HG03139 (cell line): ENCODE measurements at regions not wholly inside any gene's neighbourhood (a gene's known extent, or its start where the extent isn't known, plus 50 kb on each side); places are given as distances from the start of the nearest gene placed in this dataset.

Source experiments
- ATAC-seq: cut with Tn5 transposase; IDR thresholded peaks from one replicate; pipeline ENCODE4 v1.9.1; 2021; ENCODE audit not compliant: unreplicated experiment

DNA sequence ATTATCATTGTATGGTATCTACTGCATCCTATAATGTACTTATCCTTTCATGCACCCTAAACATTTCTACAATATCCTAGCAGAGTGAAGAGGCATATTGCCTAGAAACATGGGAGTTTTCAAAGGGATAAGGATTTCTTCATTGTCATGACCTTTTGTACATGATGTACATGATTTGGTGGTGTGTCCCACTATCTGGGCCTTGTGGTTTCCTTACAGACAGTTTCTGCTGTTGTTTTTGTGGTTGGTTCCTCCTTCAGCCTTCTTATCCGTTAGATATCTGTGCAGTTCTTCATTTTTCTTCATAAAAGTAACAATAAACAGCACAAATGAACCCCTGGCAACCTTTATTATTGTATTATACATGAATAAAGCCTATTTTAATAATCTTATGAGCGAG lies 70.4 kb upstream of the BACH1 start:
- no peak for ATAC-seq

GRCh38 chr21:29230551-29231261 lies 68.0 kb upstream of the BACH1 start:
- ATAC-seq: no peak

- ATAC-seq: no peak
Observed at GRCh38 chr21:29231756-29232529, 66.8 kb upstream of the BACH1 start.

DNA sequence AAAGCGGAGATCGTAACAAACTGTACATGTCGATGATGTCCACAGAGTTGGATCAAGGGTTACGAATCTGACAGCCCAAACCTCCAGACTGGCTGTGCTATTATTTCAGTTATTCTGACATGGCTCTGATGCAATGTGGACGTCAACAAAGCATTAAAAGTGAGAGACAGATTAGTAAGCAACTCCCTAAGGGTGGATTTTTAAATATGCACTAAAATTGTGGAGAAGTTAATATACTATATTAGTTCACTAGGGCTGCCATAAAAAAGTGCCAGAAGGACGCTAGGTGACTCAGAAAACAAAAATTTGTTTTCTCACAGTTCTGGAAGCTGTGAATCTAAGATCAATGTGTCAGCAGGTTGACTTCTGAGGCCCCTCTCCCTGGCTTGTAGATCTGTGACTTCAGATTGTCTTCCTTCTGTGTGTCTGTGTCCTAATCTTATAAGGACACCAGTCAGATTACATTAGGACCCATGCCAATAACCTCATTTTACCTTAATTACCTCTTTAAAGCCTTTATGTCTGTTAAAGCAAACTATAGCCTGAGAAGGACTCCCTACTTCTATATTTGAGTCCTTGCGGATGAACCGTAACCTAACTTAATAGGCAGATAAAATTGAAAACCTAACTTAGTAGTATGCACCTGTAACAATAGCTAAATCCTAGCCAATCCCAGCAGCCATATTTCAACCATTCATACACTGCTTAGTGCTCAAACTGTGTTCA lies 66.0 kb upstream of the BACH1 start:
- ATAC-seq: no peak

GRCh38 chr21:29233256-29233546 lies 65.5 kb upstream of the BACH1 start:
- ATAC-seq: no peak

GRCh38 chr21:29233611-29234540 lies 64.8 kb upstream of the BACH1 start:
- peak; percentile 50 for ATAC-seq

GRCh38 chr21:29235714-29236197 lies 63.0 kb upstream of the BACH1 start:
- peak; percentile 46 for ATAC-seq

- no peak for ATAC-seq
Observed at GRCh38 chr21:29236201-29236600, 62.5 kb upstream of the BACH1 start.

DNA sequence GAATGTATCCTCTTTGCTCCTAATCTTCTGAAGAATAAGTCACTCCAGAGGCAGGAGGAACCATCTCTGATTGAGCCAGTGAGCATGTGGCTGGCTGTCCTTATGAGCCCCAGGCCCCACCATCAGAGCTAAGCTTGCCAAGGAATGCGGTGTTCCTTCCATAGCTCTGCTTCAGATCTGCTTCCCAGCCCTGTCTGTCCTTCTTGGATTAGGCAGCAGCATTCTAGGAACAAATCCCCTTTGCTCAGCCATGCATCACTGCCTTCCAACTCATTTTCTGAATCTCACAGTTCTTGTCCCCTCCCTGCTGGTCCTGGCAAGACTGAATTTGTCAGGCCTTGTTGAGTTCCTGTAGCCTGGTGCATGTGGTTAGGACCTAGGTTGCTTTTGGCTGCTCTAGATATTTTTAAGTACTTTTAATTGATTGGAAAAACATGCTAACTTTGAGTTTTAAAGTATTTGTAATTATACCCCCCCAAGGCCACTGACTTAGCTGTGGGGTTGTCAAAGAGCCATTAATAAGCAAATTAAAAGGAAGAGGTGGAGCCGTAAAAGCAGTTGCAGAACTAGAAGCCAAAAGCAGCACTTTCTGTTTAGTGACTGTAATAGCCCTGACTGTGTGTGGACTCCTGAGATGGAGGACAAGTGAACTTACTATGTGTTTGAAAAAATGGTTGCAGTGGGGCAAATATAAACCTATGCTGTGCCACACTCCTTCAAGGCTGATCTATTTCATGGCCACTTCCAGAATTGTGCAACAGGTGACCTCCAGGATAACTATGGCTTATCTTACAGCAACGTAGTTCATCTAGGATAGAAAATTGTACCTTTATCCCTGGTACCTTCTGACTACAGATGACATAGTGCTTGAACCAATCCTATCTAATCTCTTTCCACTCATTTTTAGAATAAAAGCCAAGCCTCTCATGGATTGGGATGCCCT lies 61.3 kb upstream of the BACH1 start:
- no peak for ATAC-seq

GRCh38 chr21:29238053-29238966 lies 60.4 kb upstream of the BACH1 start:
- ATAC-seq: no peak

- no peak for ATAC-seq
Observed at GRCh38 chr21:29238967-29239290, 59.8 kb upstream of the BACH1 start.

DNA sequence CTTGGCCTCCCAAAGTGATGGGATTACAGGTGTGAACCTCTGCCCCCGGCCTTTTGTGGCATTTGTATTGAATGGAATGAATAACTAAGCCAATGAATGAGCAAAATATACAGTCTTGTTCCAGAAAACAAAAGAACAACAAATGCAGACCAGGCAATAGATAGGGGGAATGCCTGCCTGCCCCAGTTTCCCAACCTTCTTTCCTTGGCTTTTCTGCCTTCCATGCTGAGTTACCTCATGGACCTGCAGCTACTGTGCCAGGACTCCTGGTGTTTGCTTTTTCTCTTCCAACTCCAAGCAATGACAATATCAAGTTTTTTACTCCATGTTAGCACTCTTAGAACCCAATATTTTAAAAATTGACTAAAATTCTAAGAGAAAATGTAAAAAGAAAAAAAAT lies 58.6 kb upstream of the BACH1 start:
- ATAC-seq: no peak

DNA sequence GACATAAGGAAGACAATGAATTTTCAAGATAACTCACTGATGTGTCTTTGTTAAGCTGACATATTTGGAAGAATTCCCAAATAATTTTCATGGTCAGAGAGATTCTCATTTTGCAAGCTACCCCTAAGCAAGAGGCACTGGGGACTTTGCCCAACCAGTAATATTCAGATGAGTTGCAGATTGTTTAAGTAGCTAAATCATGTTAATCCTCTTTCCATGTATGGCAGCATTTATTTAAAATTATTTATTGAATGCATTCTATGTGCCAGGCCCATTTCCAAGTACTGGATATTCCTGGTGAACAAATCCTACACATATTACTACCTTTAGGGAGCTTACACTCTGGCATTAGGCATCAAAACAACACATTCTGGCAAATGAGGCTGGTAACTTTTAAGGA lies 56.5 kb upstream of the BACH1 start:
- no peak for ATAC-seq

DNA sequence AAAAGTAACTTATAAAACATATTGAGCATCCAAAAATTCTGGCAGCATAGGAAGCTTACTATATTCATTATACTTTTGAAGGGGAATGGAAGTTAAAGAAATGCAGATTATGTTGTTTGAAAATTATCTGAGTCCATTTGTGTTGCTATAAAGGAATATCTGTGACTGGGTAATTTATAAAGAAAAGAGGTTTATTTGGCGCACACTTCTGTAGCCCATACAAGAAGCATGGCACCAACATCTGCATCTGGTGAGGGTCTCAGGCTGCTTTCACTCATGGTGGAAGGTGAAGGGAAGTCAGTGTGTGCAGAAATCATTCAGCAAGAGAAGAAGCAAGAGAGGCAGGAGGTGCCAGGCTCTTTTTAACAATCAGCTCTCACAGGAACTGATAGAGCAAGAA lies 55.5 kb upstream of the BACH1 start:
- no peak for ATAC-seq

DNA sequence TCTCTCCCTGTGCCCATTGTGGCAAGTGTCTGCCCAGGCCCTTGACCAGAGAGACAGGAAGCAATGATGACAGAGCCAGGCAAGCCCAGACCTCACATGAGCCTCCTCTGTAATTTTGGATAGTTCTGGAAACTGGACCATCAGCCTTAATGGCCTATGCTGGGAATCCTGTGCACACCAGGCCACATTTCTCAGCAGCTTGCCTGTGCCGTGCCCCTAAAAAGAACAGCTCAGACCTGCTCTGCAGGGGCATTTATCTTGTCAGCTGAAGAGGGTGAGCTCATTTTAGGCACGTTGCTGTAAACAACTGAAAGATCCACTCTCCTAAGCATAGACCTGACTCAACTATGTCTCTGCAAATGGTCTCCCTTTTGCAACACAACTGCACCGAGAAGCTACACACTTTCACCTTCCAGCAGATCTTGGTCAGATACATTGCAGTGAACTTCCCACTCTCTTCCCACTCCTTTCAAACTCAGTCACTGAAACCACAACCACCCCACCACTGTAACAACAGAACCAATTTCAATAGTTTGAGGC lies 53.5 kb upstream of the BACH1 start:
- no peak for ATAC-seq

DNA sequence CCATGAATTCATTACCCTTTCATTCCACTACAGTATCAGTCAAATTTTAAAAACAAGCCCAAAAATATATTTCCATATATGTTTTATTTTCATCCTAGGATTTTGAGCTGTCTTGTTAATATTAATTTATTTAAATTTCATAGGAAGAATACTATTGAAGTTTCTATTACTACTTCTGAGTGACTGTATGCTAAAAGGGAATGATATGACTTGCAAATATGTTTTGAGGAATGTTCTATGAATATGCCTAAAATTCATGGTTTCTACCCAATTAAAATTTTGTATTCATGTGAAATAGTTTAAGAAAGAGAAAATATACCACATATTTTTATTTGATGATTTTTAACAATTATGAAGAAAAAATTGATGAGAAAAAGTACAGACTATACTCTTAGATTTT lies 52.9 kb upstream of the BACH1 start:
- no peak for ATAC-seq

DNA sequence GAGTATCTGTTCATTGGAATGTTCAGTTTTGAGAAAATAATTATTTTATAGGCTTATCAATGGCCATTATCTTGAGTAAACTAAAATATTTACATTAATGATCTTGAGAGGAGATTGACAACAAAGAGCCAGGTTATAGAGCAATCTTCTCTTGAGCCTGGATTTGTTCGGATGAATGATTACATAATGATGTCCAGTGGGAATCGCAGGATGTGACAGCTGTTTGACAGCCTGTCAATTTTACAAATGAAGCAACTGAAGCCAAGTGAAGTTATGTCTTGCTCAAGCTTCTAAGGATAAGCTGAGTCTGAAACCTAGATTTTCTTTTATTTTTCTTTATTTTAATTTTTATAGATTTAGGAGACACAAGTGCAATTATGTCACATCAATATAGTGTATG lies 52.1 kb upstream of the BACH1 start:
- no peak for ATAC-seq

- no peak for ATAC-seq
Observed at GRCh38 chr21:29248124-29248523, 50.6 kb upstream of the BACH1 start.
